ENCODE measurements at regions not wholly inside any gene's neighbourhood (a gene's known extent, or its start where the extent isn't known, plus 50 kb on each side); places are given as distances from the start of the nearest gene placed in this dataset.

- TF ChIP-seq CTCF (IDR thresholded peaks at IDR 0.05), result no peak
- no peak for TF ChIP-seq JUND (IDR thresholded peaks at IDR 0.05)
Observed at GRCh38 chr3:164132878-164133277, 945.4 kb downstream of the SI start.

Measured in SK-N-SH (cell line).